Activated CD8-positive, alpha-beta T cell treated with anti-CD3 and anti-CD28 coated beads for 36 hours (primary cell): ENCODE measurements at regions not wholly inside any gene's neighbourhood (a gene's known extent, or its start where the extent isn't known, plus 50 kb on each side); places are given as distances from the start of the nearest gene placed in this dataset.

ENCODE experiments used
- ATAC-seq: fragments of 200-7000 bp; cut with Tn5 transposase; one replicate; pipeline ENCODE4 v1.10.0; 2021; ENCODE audit warnings: mild to moderate bottlenecking, moderate library complexity
- CTCF ChIA-PET: fragments of 350-600 bp; sonication (Branson Sonifier 250); formaldehyde crosslinking; loops from one replicate; lab custom pipeline; 2021; ENCODE audit warnings: antibody characterized with exemption; lab: Charles Lee
- POLR2A ChIA-PET: fragments of 350-600 bp; sonication (Branson Sonifier 250); formaldehyde crosslinking; loops from one replicate; lab custom pipeline; 2021; ENCODE audit warnings: antibody characterized with exemption; lab: Charles Lee
- DNase-seq: peaks from one replicate; pipeline ENCODE4 v3.0.0-alpha.2; 2020
- H3K27ac Mint-ChIP-seq: one replicate; pipeline ENCODE4 v1.8.0; 2021; ENCODE audit warnings: mild to moderate bottlenecking, mixed read lengths
- H3K27me3 Mint-ChIP-seq: one replicate; pipeline ENCODE4 v1.8.0; 2021; ENCODE audit warnings: mixed read lengths
- H3K36me3 Mint-ChIP-seq: one replicate; pipeline ENCODE4 v1.8.0; 2021; ENCODE audit warnings: low read depth, mixed read lengths
- H3K4me1 Mint-ChIP-seq: one replicate; pipeline ENCODE4 v1.8.0; 2021; ENCODE audit warnings: low read depth, mixed read lengths
- H3K4me3 Mint-ChIP-seq: one replicate; pipeline ENCODE4 v1.8.0; 2021; ENCODE audit warnings: mild to moderate bottlenecking, moderate library complexity, mixed read lengths
- H3K9me3 Mint-ChIP-seq: one replicate; pipeline ENCODE4 v1.8.0; 2021; ENCODE audit warnings: mixed read lengths
- CTCF ChIP-seq: fragments of 200-600 bp; IDR thresholded peaks from one replicate; pipeline ENCODE4 v1.8.0; 2022; ENCODE audit warnings: antibody characterized with exemption, mild to moderate bottlenecking
- intact Hi-C: fragments of 100-400 bp; cut with micrococcal nuclease; formaldehyde crosslinking; loops from one replicate; pipeline ENCODE4 v1.10.0; 2022

GRCh38 chr15:62617741-62618140, 424.8 kb upstream of the TPM1 start:
- H3K27ac Mint-ChIP-seq, result no peak overlapping the region
- H3K36me3 Mint-ChIP-seq, result no peaks in the 10 kb centered on the region
- POLR2A ChIA-PET, result no interaction called here
- no peaks in the 10 kb centered on the region for H3K27me3 Mint-ChIP-seq
- ATAC-seq, result no peak
- H3K4me3 Mint-ChIP-seq, result no peak overlapping the region
- CTCF ChIA-PET, result no interaction called here
- intact Hi-C loops, result no loop called here
- H3K4me1 Mint-ChIP-seq, result no peaks in the 10 kb centered on the region
- no peak for TF ChIP-seq CTCF
- DNase-seq, result no peak
- no peaks in the 10 kb centered on the region for H3K9me3 Mint-ChIP-seq

DNA sequence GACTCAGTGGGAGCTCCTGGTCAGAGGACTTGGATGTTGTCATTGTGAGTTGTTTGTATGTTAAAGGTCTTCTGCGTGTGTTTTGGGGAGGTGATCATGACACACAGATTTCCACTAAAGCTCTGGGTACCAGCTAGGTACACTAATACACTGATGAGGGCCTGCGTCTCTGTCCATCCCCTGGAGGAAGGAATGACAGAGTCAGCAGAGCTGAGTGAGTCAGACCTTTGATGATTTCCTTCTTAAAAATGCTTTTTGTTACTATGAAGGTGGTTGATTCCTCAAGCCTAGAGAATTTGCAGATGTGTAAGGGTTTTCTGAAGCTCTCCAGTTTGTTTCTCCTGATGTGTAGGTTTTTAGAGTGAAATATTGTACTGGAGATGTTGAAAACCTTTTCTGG, 424.1 kb upstream of the TPM1 start:
- Mint-ChIP-seq H3K9me3 (no peaks in the 10 kb centered on the region), H3K27me3 (no peaks in the 10 kb centered on the region), H3K27ac (no peak overlapping the region), H3K4me3 (no peak overlapping the region), H3K4me1 (no peaks in the 10 kb centered on the region), H3K36me3 (no peaks in the 10 kb centered on the region)
- no peak for DNase-seq
- intact Hi-C loops, result no loop called here
- TF ChIP-seq CTCF, result no peak
- ATAC-seq, result no peak
- CTCF ChIA-PET, result no interaction called here
- POLR2A ChIA-PET, result no interaction called here

- ChIA-PET POLR2A (no interaction called here), CTCF (no interaction called here)
- H3K27me3 Mint-ChIP-seq, result no peaks in the 10 kb centered on the region
- H3K27ac Mint-ChIP-seq, result no peak overlapping the region
- H3K4me3 Mint-ChIP-seq, result no peak overlapping the region
- ATAC-seq (no peak), DNase-seq (no peak)
- H3K9me3 Mint-ChIP-seq, result no peaks in the 10 kb centered on the region
- no peaks in the 10 kb centered on the region for H3K4me1 Mint-ChIP-seq
- no peak for TF ChIP-seq CTCF
- no peaks in the 10 kb centered on the region for H3K36me3 Mint-ChIP-seq
- intact Hi-C loops, result no loop called here
Observed at GRCh38 chr15:62618846-62619504, 423.6 kb upstream of the TPM1 start.

DNA sequence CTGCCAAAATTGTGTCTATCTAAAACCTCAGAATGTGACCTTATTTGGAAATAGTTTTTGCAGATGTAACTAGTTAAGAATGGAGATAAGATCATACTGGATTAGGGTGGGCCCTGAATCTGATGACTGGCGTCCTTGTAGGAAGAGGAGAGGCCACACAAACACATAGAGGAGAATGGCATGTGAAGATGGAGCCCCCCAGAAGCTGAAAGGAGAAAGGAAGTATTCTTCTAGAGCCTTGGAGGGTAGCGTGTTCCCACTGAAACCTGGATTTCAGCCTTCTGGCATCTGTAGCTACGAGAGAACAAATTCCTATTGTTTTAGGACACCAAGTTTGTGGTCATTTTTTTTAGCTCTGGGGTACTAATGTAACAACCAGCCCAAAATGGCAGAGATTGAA, 423.0 kb upstream of the TPM1 start:
- intact Hi-C loops, result no loop called here
- no peak for TF ChIP-seq CTCF
- no peaks in the 10 kb centered on the region for H3K27me3 Mint-ChIP-seq
- no peak for DNase-seq
- H3K4me3 Mint-ChIP-seq, result no peak overlapping the region
- no peak for ATAC-seq
- POLR2A ChIA-PET, result no interaction called here
- H3K4me1 Mint-ChIP-seq, result no peaks in the 10 kb centered on the region
- H3K27ac Mint-ChIP-seq, result no peak overlapping the region
- no peaks in the 10 kb centered on the region for H3K36me3 Mint-ChIP-seq
- CTCF ChIA-PET, result no interaction called here
- no peaks in the 10 kb centered on the region for H3K9me3 Mint-ChIP-seq

- intact Hi-C loops, result no loop called here
- no peak for TF ChIP-seq CTCF
- H3K9me3 Mint-ChIP-seq, result no peaks in the 10 kb centered on the region
- H3K27ac Mint-ChIP-seq, result no peak overlapping the region
- peaks cover 2% of the 10 kb centered on the region for H3K4me1 Mint-ChIP-seq
- POLR2A ChIA-PET, result no interaction called here
- ATAC-seq, result no peak
- no peak overlapping the region for H3K4me3 Mint-ChIP-seq
- no peaks in the 10 kb centered on the region for H3K36me3 Mint-ChIP-seq
- H3K27me3 Mint-ChIP-seq, result no peaks in the 10 kb centered on the region
- CTCF ChIA-PET, result no interaction called here
- no peak for DNase-seq
Observed at GRCh38 chr15:62622775-62623174, 419.8 kb upstream of the TPM1 start.
